Peyer's patch (tissue), 4 donors: ENCODE measurements at regions not wholly inside any gene's neighbourhood (a gene's known extent, or its start where the extent isn't known, plus 50 kb on each side); places are given as distances from the start of the nearest gene placed in this dataset.

ENCODE experiments used
- CTCF ChIP-seq, 6 experiments: fragments of 450-650 bp in 4 of 6; fragments of 200-600 bp in 2 of 6; sonication (generic) in 1 of 6; IDR thresholded peaks; one replicate each; pipeline ENCODE4 v1.5.1; 2017 to 2019; ENCODE audit warnings: antibody characterized with exemption in 6 of 6, mild to moderate bottlenecking in 3 of 6, moderate library complexity in 1 of 6
- POLR2A ChIP-seq, 2 donors: fragments of 450-650 bp; IDR thresholded peaks; one replicate each; pipeline ENCODE4 v1.5.1; 2017; ENCODE audit warnings: antibody characterized with exemption in 2 of 2, mild to moderate bottlenecking in 2 of 2, moderate library complexity in 2 of 2

DNA sequence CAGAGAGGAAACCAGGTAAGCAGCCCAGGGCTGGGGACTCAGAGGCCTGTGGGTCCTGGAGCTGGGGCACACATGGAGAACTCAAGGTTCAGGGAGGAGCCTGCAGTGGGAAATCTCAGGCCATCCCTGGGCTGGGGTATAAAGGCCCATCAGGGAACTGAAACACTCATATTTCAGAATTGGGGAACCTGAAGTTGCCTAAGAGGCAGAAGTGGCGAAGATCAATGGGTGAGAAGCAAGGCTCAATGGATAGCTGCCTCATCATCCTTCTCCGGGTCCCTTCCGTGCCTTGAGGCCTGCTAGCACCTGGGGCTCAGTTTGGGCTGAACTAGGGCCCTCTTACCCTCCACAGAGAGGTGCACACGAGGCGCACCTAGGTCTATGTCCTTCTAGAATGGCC, 747.5 kb upstream of the AMELY start:
- TF ChIP-seq CTCF (IDR thresholded peaks at IDR 0.05) (no peak), POLR2A (IDR thresholded peaks at IDR 0.05) (no peak)
